ENCODE measurements at regions not wholly inside any gene's neighbourhood (a gene's known extent, or its start where the extent isn't known, plus 50 kb on each side); places are given as distances from the start of the nearest gene placed in this dataset.

- TF ChIP-seq REST (IDR thresholded peaks at IDR 0.05; ENCODE audit: insufficient read depth in 1 of 2, low read depth in 2 of 2, low read length in 2 of 2) (no peak), POLR2AphosphoS5 (IDR thresholded peaks at IDR 0.05; ENCODE audit: low read depth, low read length) (no peak), FOXP2 (optimal IDR thresholded peaks at IDR 0.05; ENCODE audit: borderline replicate concordance, extremely low read depth, extremely low read length, insufficient read depth) (no peak)
Measured at GRCh38 chr6:113148566-113148965, 708.6 kb upstream of the MARCKS start.

GRCh38 chr6:113149511-113149910 is 707.6 kb upstream of the MARCKS start:
- TF ChIP-seq TAF1 (IDR thresholded peaks at IDR 0.05; ENCODE audit: borderline replicate concordance, insufficient read depth, low read length) (no peak), FOXP2 (optimal IDR thresholded peaks at IDR 0.05; ENCODE audit: borderline replicate concordance, extremely low read depth, extremely low read length, insufficient read depth) (no peak)

- TF ChIP-seq FOXP2 (optimal IDR thresholded peaks at IDR 0.05; ENCODE audit: borderline replicate concordance, extremely low read depth, extremely low read length, insufficient read depth) (no peak), REST (IDR thresholded peaks at IDR 0.05; ENCODE audit: insufficient read depth in 1 of 2, low read depth in 2 of 2, low read length in 2 of 2) (no peak), TAF1 (IDR thresholded peaks at IDR 0.05; ENCODE audit: borderline replicate concordance, insufficient read depth, low read length) (no peak), POLR2AphosphoS5 (IDR thresholded peaks at IDR 0.05; ENCODE audit: low read depth, low read length) (no peak), SIN3A (IDR thresholded peaks at IDR 0.05; ENCODE audit: borderline replicate concordance, insufficient read depth, low read length) (no peak)
Measured at GRCh38 chr6:113160306-113161017, 696.7 kb upstream of the MARCKS start.

GRCh38 chr6:113161018-113161315 is 696.2 kb upstream of the MARCKS start:
- TF ChIP-seq TAF1 (IDR thresholded peaks at IDR 0.05; ENCODE audit: borderline replicate concordance, insufficient read depth, low read length) (no peak), POLR2AphosphoS5 (IDR thresholded peaks at IDR 0.05; ENCODE audit: low read depth, low read length) (no peak), REST (IDR thresholded peaks at IDR 0.05; ENCODE audit: insufficient read depth in 1 of 2, low read depth in 2 of 2, low read length in 2 of 2) (no peak), SIN3A (IDR thresholded peaks at IDR 0.05; ENCODE audit: borderline replicate concordance, insufficient read depth, low read length) (no peak), FOXP2 (optimal IDR thresholded peaks at IDR 0.05; ENCODE audit: borderline replicate concordance, extremely low read depth, extremely low read length, insufficient read depth) (no peak)

- TF ChIP-seq FOXP2 (optimal IDR thresholded peaks at IDR 0.05; ENCODE audit: borderline replicate concordance, extremely low read depth, extremely low read length, insufficient read depth) (no peak), REST (IDR thresholded peaks at IDR 0.05; ENCODE audit: insufficient read depth in 1 of 2, low read depth in 2 of 2, low read length in 2 of 2) (no peak), POLR2AphosphoS5 (IDR thresholded peaks at IDR 0.05; ENCODE audit: low read depth, low read length) (no peak), TAF1 (IDR thresholded peaks at IDR 0.05; ENCODE audit: borderline replicate concordance, insufficient read depth, low read length) (no peak), SIN3A (IDR thresholded peaks at IDR 0.05; ENCODE audit: borderline replicate concordance, insufficient read depth, low read length) (no peak)
Measured at GRCh38 chr6:113162739-113163138, 694.4 kb upstream of the MARCKS start.
